GM19023 (cell line): ENCODE measurements at regions not wholly inside any gene's neighbourhood (a gene's known extent, or its start where the extent isn't known, plus 50 kb on each side); places are given as distances from the start of the nearest gene placed in this dataset.

Experiments used
- ATAC-seq: cut with Tn5 transposase; IDR thresholded peaks from one replicate; pipeline ENCODE4 v1.9.1; 2021; ENCODE audit warnings: mild to moderate bottlenecking, moderate library complexity; ENCODE audit not compliant: unreplicated experiment

- no peak for ATAC-seq
These were observed 389.2 kb upstream of the NFE2L3 start for GRCh38 chr7:25762511-25763462.

GRCh38 chr7:25763463-25763860 lies 388.5 kb upstream of the NFE2L3 start:
- ATAC-seq: no peak

GRCh38 chr7:25765110-25765655 lies 386.8 kb upstream of the NFE2L3 start:
- ATAC-seq: no peak

- no peak for ATAC-seq
These were observed 381.8 kb upstream of the NFE2L3 start for GRCh38 chr7:25770235-25770634.

GRCh38 chr7:25770670-25771069 lies 381.3 kb upstream of the NFE2L3 start:
- ATAC-seq: no peak

GRCh38 chr7:25771491-25771890 lies 380.5 kb upstream of the NFE2L3 start:
- no peak for ATAC-seq

- no peak for ATAC-seq
These were observed 379.2 kb upstream of the NFE2L3 start for GRCh38 chr7:25772802-25773201.

GRCh38 chr7:25774675-25775074 lies 377.3 kb upstream of the NFE2L3 start:
- no peak for ATAC-seq

- no peak for ATAC-seq
These were observed 376.4 kb upstream of the NFE2L3 start for GRCh38 chr7:25775570-25775969.

- no peak for ATAC-seq
These were observed 375.8 kb upstream of the NFE2L3 start for GRCh38 chr7:25775999-25776743.

GRCh38 chr7:25776744-25777123 lies 375.3 kb upstream of the NFE2L3 start:
- no peak for ATAC-seq

- no peak for ATAC-seq
These were observed 373.9 kb upstream of the NFE2L3 start for GRCh38 chr7:25777969-25778708.

GRCh38 chr7:25779002-25779546 lies 372.9 kb upstream of the NFE2L3 start:
- no peak for ATAC-seq

GRCh38 chr7:25780904-25781303 lies 371.1 kb upstream of the NFE2L3 start:
- no peak for ATAC-seq

GRCh38 chr7:25781704-25782103 lies 370.3 kb upstream of the NFE2L3 start:
- ATAC-seq: no peak

GRCh38 chr7:25786936-25787335 lies 365.1 kb upstream of the NFE2L3 start:
- ATAC-seq: no peak

GRCh38 chr7:25787336-25787735 lies 364.7 kb upstream of the NFE2L3 start:
- ATAC-seq: no peak

GRCh38 chr7:25788371-25788770 lies 363.6 kb upstream of the NFE2L3 start:
- ATAC-seq: no peak

- no peak for ATAC-seq
These were observed 362.9 kb upstream of the NFE2L3 start for GRCh38 chr7:25788961-25789620.
